H1 (cell line): ENCODE measurements at regions not wholly inside any gene's neighbourhood (a gene's known extent, or its start where the extent isn't known, plus 50 kb on each side); places are given as distances from the start of the nearest gene placed in this dataset.
A peak's percentile ranks its signal among the peaks of the same experiment; 100 is the strongest.

Experiments
- CTCF ChIA-PET: fragments of 300-600 bp; sonication (Branson Sonifier 250); formaldehyde crosslinking; loops from one replicate; lab custom pipeline; 2021; ENCODE audit not compliant: partially characterized antibody; lab: Charles Lee
- POLR2A ChIA-PET: fragments of 300-600 bp; sonication (Branson Sonifier 250); formaldehyde crosslinking; loops from one replicate; lab custom pipeline; 2021; ENCODE audit warnings: inconsistent platforms; ENCODE audit not compliant: partially characterized antibody; lab: Charles Lee
- DNase-seq, 2 experiments: peaks; one replicate each; pipeline versions ENCODE4 v3.0.0 to v3.0.0-alpha.2; 2010 to 2022; ENCODE audit warnings: low spot score in 2 of 2, low read depth in 1 of 2, mixed read lengths in 1 of 2
- FAIRE-seq: peaks from 2 replicates; lab custom pipeline; 2011; peaks lifted over from hg19 to GRCh38; lab: Jason Lieb, UNC
- H2AFZ ChIP-seq: 2 replicates; pipeline ENCODE4 v1.8.1; 2012; ENCODE audit warnings: low read length, inconsistent platforms
- H2AK5ac ChIP-seq: 2 replicates; pipeline ENCODE4 v1.6.1; 2013; ENCODE audit warnings: low read depth, low read length
- H2BK120ac ChIP-seq: replicated peaks from 2 replicates; pipeline ENCODE3; 2013; ENCODE audit warnings: low read depth, low read length, inconsistent platforms
- H2BK12ac ChIP-seq: 2 replicates; pipeline ENCODE4 v1.6.1; 2013; ENCODE audit warnings: low read depth, low read length
- H2BK15ac ChIP-seq: 2 replicates; pipeline ENCODE4 v1.6.1; 2013; ENCODE audit warnings: low read length
- H2BK20ac ChIP-seq: 2 replicates; pipeline ENCODE4 v1.6.1; 2013; ENCODE audit warnings: low read length
- H2BK5ac ChIP-seq: 2 replicates; pipeline ENCODE4 v1.6.1; 2013; ENCODE audit warnings: low read depth, low read length
- H3K14ac ChIP-seq: 2 replicates; pipeline ENCODE4 v1.6.1; 2013; ENCODE audit warnings: inconsistent platforms; ENCODE audit not compliant: insufficient read length
- H3K18ac ChIP-seq: 2 replicates; pipeline ENCODE4 v1.6.1; 2013; ENCODE audit warnings: low read length; ENCODE audit errors: extremely low read depth
- H3K23ac ChIP-seq: 2 replicates; pipeline ENCODE4 v1.6.1; 2013; ENCODE audit warnings: inconsistent platforms; ENCODE audit not compliant: insufficient read length
- H3K23me2 ChIP-seq: 2 replicates; pipeline ENCODE4 v1.6.1; 2013; ENCODE audit warnings: low read depth, low read length
- H3K27ac ChIP-seq: 2 replicates; pipeline ENCODE4 v1.6.1; 2011; ENCODE audit warnings: low read depth, low read length, inconsistent platforms
- H3K27me3 ChIP-seq, 4 experiments: replicated peaks in 1 of 4; 1 replicate in 1 of 4; 2 replicates in 3 of 4; pipeline versions ENCODE4 v1.6.1 to v1.8.1; 2011 to 2013; ENCODE audit warnings: low read length in 3 of 4, mild to moderate bottlenecking in 3 of 4, inconsistent platforms in 2 of 4, mixed read lengths in 2 of 4, moderate library complexity in 1 of 4; ENCODE audit not compliant: control insufficient read depth in 3 of 4, insufficient read depth in 3 of 4; ENCODE audit errors: extremely low read depth in 1 of 4
- H3K36me3 ChIP-seq, 4 experiments: 2 replicates each; pipeline versions ENCODE4 v1.6.1 to v1.8.1; 2011 to 2013; ENCODE audit warnings: mild to moderate bottlenecking in 4 of 4, low read length in 3 of 4, moderate library complexity in 2 of 4, control low read depth in 1 of 4, inconsistent platforms in 1 of 4; ENCODE audit not compliant: insufficient read depth in 4 of 4, control insufficient read depth in 2 of 4
- H3K4ac ChIP-seq: replicated peaks from 2 replicates; pipeline ENCODE3; 2013; ENCODE audit warnings: low read length, low read depth, mixed read lengths, inconsistent platforms; ENCODE audit not compliant: insufficient read length
- H3K4me1 ChIP-seq, 4 experiments: replicated peaks in 1 of 4; 1 replicate in 1 of 4; 2 replicates in 3 of 4; pipeline versions ENCODE4 v1.6.1 to v1.8.1; 2011 to 2013; ENCODE audit warnings: low read length in 3 of 4, inconsistent platforms in 2 of 4, mixed read lengths in 1 of 4; ENCODE audit not compliant: insufficient read depth in 4 of 4, control insufficient read depth in 3 of 4
- H3K4me2 ChIP-seq, 2 experiments: 2 replicates each; pipeline versions ENCODE4 v1.6.1 to v1.8.1; 2011 to 2013; ENCODE audit warnings: low read depth in 2 of 2, low read length in 2 of 2, control low read depth in 1 of 2, inconsistent platforms in 1 of 2, mild to moderate bottlenecking in 1 of 2; ENCODE audit not compliant: insufficient read depth in 1 of 2
- H3K4me3 ChIP-seq, 4 experiments: fragments of 200-600, 300-600 bp in 1 of 4; sonication (generic), shearing (Covaris generic), sonication (Bioruptor Twin) in 1 of 4; 2 replicates each; pipeline versions ENCODE4 v1.5.1 to v1.8.1; 2011 to 2016; ENCODE audit warnings: low read length in 4 of 4, low read depth in 3 of 4, control low read depth in 2 of 4, inconsistent platforms in 2 of 4, mild to moderate bottlenecking in 2 of 4, mixed read lengths in 1 of 4, moderate library complexity in 1 of 4; ENCODE audit not compliant: insufficient read depth in 2 of 4; ENCODE audit errors: extremely low read depth in 1 of 4
- H3K56ac ChIP-seq: replicated peaks from 2 replicates; pipeline ENCODE3; 2013; ENCODE audit warnings: low read depth, mild to moderate bottlenecking, mixed read lengths, low read length, inconsistent platforms; ENCODE audit not compliant: insufficient read length
- H3K79me1 ChIP-seq: 2 replicates; pipeline ENCODE4 v1.6.1; 2013; ENCODE audit warnings: low read depth, low read length, control low read depth
- H3K79me2 ChIP-seq, 2 experiments: 2 replicates each; pipeline versions ENCODE4 v1.6.1 to v1.8.1; 2012 to 2013; ENCODE audit warnings: low read length in 2 of 2, mild to moderate bottlenecking in 2 of 2, inconsistent platforms in 1 of 2; ENCODE audit not compliant: insufficient read depth in 2 of 2, control insufficient read depth in 1 of 2
- H3K9ac ChIP-seq, 4 experiments: replicated peaks in 1 of 4; 1 replicate in 1 of 4; 2 replicates in 3 of 4; pipeline versions ENCODE4 v1.6.1 to v1.8.1; 2011 to 2013; ENCODE audit warnings: low read depth in 3 of 4, low read length in 3 of 4, control low read depth in 2 of 4, mild to moderate bottlenecking in 2 of 4, moderate library complexity in 2 of 4, inconsistent platforms in 1 of 4; ENCODE audit errors: extremely low read depth in 1 of 4
- H3K9me3 ChIP-seq, 2 experiments: 2 replicates each; pipeline versions ENCODE4 v1.6.1 to v1.8.1; 2012 to 2013; ENCODE audit warnings: mild to moderate bottlenecking in 2 of 2, moderate library complexity in 2 of 2, control low read depth in 1 of 2, inconsistent platforms in 1 of 2, low read depth in 1 of 2, low read length in 1 of 2, mixed read lengths in 1 of 2; ENCODE audit not compliant: insufficient read depth in 2 of 2
- H4K20me1 ChIP-seq, 2 experiments: replicated peaks in 1 of 2; 2 replicates each; pipeline versions ENCODE3 to v1.8.1; 2011 to 2013; ENCODE audit warnings: inconsistent platforms in 2 of 2, low read length in 2 of 2, mild to moderate bottlenecking in 1 of 2; ENCODE audit not compliant: insufficient read depth in 2 of 2, control insufficient read depth in 1 of 2
- H4K5ac ChIP-seq: 2 replicates; pipeline ENCODE4 v1.6.1; 2013; ENCODE audit warnings: low read length, low read depth, mixed read lengths, inconsistent platforms; ENCODE audit not compliant: insufficient read length
- H4K8ac ChIP-seq: 2 replicates; pipeline ENCODE4 v1.8.0; 2013; ENCODE audit warnings: mild to moderate bottlenecking, moderate library complexity, low read length, inconsistent platforms; ENCODE audit not compliant: insufficient read depth; ENCODE audit errors: extremely low read depth
- H4K91ac ChIP-seq: replicated peaks from 2 replicates; pipeline ENCODE3; 2013; ENCODE audit warnings: low read length, mixed read lengths, inconsistent platforms; ENCODE audit not compliant: insufficient read length
- BACH1 ChIP-seq: IDR thresholded peaks from 2 replicates; pipeline ENCODE4 v1.6.1; 2012; ENCODE audit warnings: low read length, improper control_type of control experiment
- CEBPB ChIP-seq: IDR thresholded peaks from 2 replicates; pipeline ENCODE4 v1.6.1; 2012; ENCODE audit warnings: low read depth, low read length
- CHD2 ChIP-seq: IDR thresholded peaks from 2 replicates; pipeline ENCODE4 v1.6.1; 2012; ENCODE audit warnings: low read length, improper control_type of control experiment
- CREB1 ChIP-seq: IDR thresholded peaks from 2 replicates; pipeline ENCODE4 v1.6.1; 2012; ENCODE audit warnings: inconsistent platforms
- JUND ChIP-seq: IDR thresholded peaks from 2 replicates; pipeline ENCODE4 v1.6.1; 2011; ENCODE audit warnings: mild to moderate bottlenecking, improper control_type of control experiment, low read length
- PHF8 ChIP-seq: fragments of 200-600 bp; sonication (generic); conservative IDR thresholded peaks from 2 replicates; pipeline ENCODE4 v1.7.1; 2012; ENCODE audit warnings: low read depth, mild to moderate bottlenecking, inconsistent platforms, low read length, moderate library complexity
- SUZ12 ChIP-seq: fragments of 200-600 bp; sonication (generic); IDR thresholded peaks from 2 replicates; pipeline ENCODE4 v1.6.1; 2012; ENCODE audit warnings: mild to moderate bottlenecking, inconsistent platforms, low read length, moderate library complexity, mixed read lengths
- WGBS, 2 experiments: shearing (Covaris generic) in 1 of 2; methylation state at CpG; one replicate each; pipeline versions ENCODE4 v1.1.6 to v1.1.7; 2013 to 2015; ENCODE audit warnings: low lambda C conversion rate in 2 of 2, mixed read lengths in 2 of 2, inconsistent platforms in 1 of 2, low coverage in 1 of 2, missing lambda C conversion rate in 1 of 2; ENCODE audit not compliant: insufficient replicate concordance in 2 of 2, insufficient coverage in 1 of 2, insufficient read length in 1 of 2; ENCODE audit errors: extremely low coverage in 1 of 2, missing lambda C conversion rate in 1 of 2; 5-methylcytosine and 5-hydroxymethylcytosine counted together

DNA sequence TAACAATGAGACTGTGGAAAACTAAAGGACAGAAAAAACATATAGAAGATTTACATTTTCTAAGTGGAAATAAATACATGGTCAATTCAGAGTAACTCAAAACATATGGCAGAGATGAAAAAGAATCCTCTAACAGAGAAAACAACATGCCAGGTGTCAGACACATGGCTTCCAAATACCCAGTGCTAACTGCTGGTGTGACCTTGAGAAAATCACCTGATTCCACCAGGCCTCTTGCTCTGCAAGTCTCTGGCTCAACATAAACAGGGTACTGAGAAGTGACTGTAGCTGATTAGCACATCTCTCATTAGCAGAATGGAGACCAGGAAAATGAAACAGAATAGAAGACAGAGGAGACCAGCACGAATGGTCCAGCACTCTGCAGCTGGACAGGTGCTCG, 210.8 kb downstream of the HNMT start:
- Histone ChIP-seq H2BK120ac (no peak overlapping the region), H2BK15ac (no peak overlapping the region), H3K79me2 (no peaks in the 10 kb centered on the region), H3K4me1 (no peaks in the 10 kb centered on the region), H3K36me3 (no peaks in the 10 kb centered on the region), H2BK12ac (no peak overlapping the region), H2BK20ac (no peak overlapping the region), H3K79me1 (no peaks in the 10 kb centered on the region), H4K91ac (no peak overlapping the region), H3K9me3 (no peaks in the 10 kb centered on the region), H4K20me1 (no peaks in the 10 kb centered on the region), H3K23ac (no peak overlapping the region), H2AFZ (no peak overlapping the region), H4K8ac (no peak overlapping the region), H3K4ac (no peak overlapping the region), H3K4me2 (no peak overlapping the region), H2AK5ac (0 out of 2 replicates have a peak overlapping the region, but pooled peaks have one; percentile 24), H2BK5ac (no peak overlapping the region), H3K4me3 (no peak overlapping the region), H3K27me3 (no peaks in the 10 kb centered on the region), H3K18ac (no peak overlapping the region), H3K14ac (no peak overlapping the region), H3K56ac (no peak overlapping the region), H3K23me2 (no peaks in the 10 kb centered on the region), H4K5ac (no peak overlapping the region), H3K9ac (no peak overlapping the region), H3K27ac (no peak overlapping the region)
- POLR2A ChIA-PET = no interaction called here
- CTCF ChIA-PET = interaction anchor here (1.0 to 1.8 kb wide), 2 partner anchors 8 to 10 kb away, joined by 3 to 6 read pairs; no protein-coding TSS in a partner anchor
- FAIRE-seq (no peak), DNase-seq (no peak)
- no peak for TF ChIP-seq SUZ12
- no peak for TF ChIP-seq CHD2
- no peak for TF ChIP-seq BACH1
- no peak for TF ChIP-seq CREB1
- no peak for TF ChIP-seq PHF8
- TF ChIP-seq CEBPB = no peak
- no peak for TF ChIP-seq JUND
- 87% methylated on average over 2 of the region's 2 CpGs; no CpG with 5 or more reads in 1 of the 2 experiments for WGBS, 2 experiments
